ENCODE measurements at regions not wholly inside any gene's neighbourhood (a gene's known extent, or its start where the extent isn't known, plus 50 kb on each side); places are given as distances from the start of the nearest gene placed in this dataset.

- in situ Hi-C loops (cut with MboI; ENCODE audit: low pct_unique_long_range_greater_than_20kb in 2 of 9, low sequenced_read_pairs in 9 of 9, unreplicated experiment in 9 of 9): no loop called here
- Histone ChIP-seq H3K4me1 (replicated peaks in 1 of 2) (peaks cover 0 to 3% of the 10 kb centered on the region in 2 donors), H3K4me3 (no peak overlapping the region), H3K27ac (no peak overlapping the region)
- no peak for ATAC-seq (replicated peaks in 6 of 8)
- 30 to 100% (median 100%) methylated on average over 1 to 5 of the region's 5 CpGs; no CpG with 5 or more reads in 1 of the 10 experiments for WGBS, 10 experiments
Observed at GRCh38 chr6:164262348-164262747, 847.8 kb downstream of the QKI start.

- in situ Hi-C loops (cut with MboI; ENCODE audit: low pct_unique_long_range_greater_than_20kb in 2 of 9, low sequenced_read_pairs in 9 of 9, unreplicated experiment in 9 of 9): no loop called here
- ATAC-seq (replicated peaks in 6 of 8): no peak
Observed at GRCh38 chr6:164258421-164258820, 843.9 kb downstream of the QKI start.

GRCh38 chr6:164252948-164253347 lies 838.4 kb downstream of the QKI start:
- ATAC-seq (replicated peaks in 6 of 8): peak in 4 of 8 experiments; percentile 27 to 82 (median 51)
- H3K4me1 ChIP-seq (replicated peaks in 1 of 2): no peaks in the 10 kb centered on the region
- no peak overlapping the region for H3K27ac ChIP-seq
- H3K4me3 ChIP-seq: no peak overlapping the region
- in situ Hi-C loops (cut with MboI; ENCODE audit: low pct_unique_long_range_greater_than_20kb in 2 of 9, low sequenced_read_pairs in 9 of 9, unreplicated experiment in 9 of 9): no loop called here
- 0 to 65% (median 22%) methylated on average over 1 to 3 of the region's 3 CpGs; no CpG with 5 or more reads in 4 of the 10 experiments for WGBS, 10 experiments

More at GRCh38 chr6:164258421-164258820, 843.9 kb downstream of the QKI start:
- WGBS, 10 experiments: 20 to 83% (median 63%) methylated on average over 1 to 3 of the region's 3 CpGs
- Histone ChIP-seq H3K4me3 (no peak overlapping the region), H3K4me1 (replicated peaks in 1 of 2) (peaks cover 0 to 3% of the 10 kb centered on the region in 2 donors), H3K27ac (no peak overlapping the region)

- Histone ChIP-seq H3K4me1 (replicated peaks in 1 of 2) (no peaks in the 10 kb centered on the region), H3K27ac (no peak overlapping the region), H3K4me3 (no peak overlapping the region)
- ATAC-seq (replicated peaks in 6 of 8): peak in 2 of 8 experiments; percentile 54 to 67
- in situ Hi-C loops (cut with MboI; ENCODE audit: low pct_unique_long_range_greater_than_20kb in 2 of 9, low sequenced_read_pairs in 9 of 9, unreplicated experiment in 9 of 9): no loop called here
- 17 to 100% (median 100%) methylated on average over 1 of the region's 1 CpG; no CpG with 5 or more reads in 7 of the 10 experiments for WGBS, 10 experiments
Observed at GRCh38 chr6:164252291-164252690, 837.8 kb downstream of the QKI start.

GRCh38 chr6:164247106-164247505 lies 832.6 kb downstream of the QKI start:
- 20 to 100% (median 53%) methylated on average over 1 to 5 of the region's 7 CpGs; no CpG with 5 or more reads in 1 of the 10 experiments for WGBS, 10 experiments
- Histone ChIP-seq H3K4me3 (no peak overlapping the region), H3K4me1 (replicated peaks in 1 of 2) (peaks cover 2 to 8% of the 10 kb centered on the region in 2 donors), H3K27ac (no peak overlapping the region)
- ATAC-seq (replicated peaks in 6 of 8): peak in 2 of 8 experiments; percentile 34 to 80
- in situ Hi-C loops (cut with MboI; ENCODE audit: low pct_unique_long_range_greater_than_20kb in 2 of 9, low sequenced_read_pairs in 9 of 9, unreplicated experiment in 9 of 9): no loop called here

- Histone ChIP-seq H3K4me3 (no peak overlapping the region), H3K4me1 (replicated peaks in 1 of 2) (peaks cover 2 to 17% of the 10 kb centered on the region in 2 donors), H3K27ac (no peak overlapping the region)
- no peak for ATAC-seq (replicated peaks in 6 of 8)
- 33 to 100% (median 78%) methylated on average over 1 to 4 of the region's 4 CpGs; no CpG with 5 or more reads in 2 of the 10 experiments for WGBS, 10 experiments
- in situ Hi-C loops (cut with MboI; ENCODE audit: low pct_unique_long_range_greater_than_20kb in 2 of 9, low sequenced_read_pairs in 9 of 9, unreplicated experiment in 9 of 9): no loop called here
Observed at GRCh38 chr6:164246082-164246481, 831.6 kb downstream of the QKI start.

- WGBS, 10 experiments: 50 to 100% (median 93%) methylated on average over 2 to 7 of the region's 9 CpGs; no CpG with 5 or more reads in 4 of the 10 experiments
- ATAC-seq (replicated peaks in 6 of 8): peak in 3 of 8 experiments; percentile 41 to 55 (median 50)
- no peak overlapping the region for H3K4me3 ChIP-seq
- peaks cover 2 to 23% of the 10 kb centered on the region in 2 donors for H3K4me1 ChIP-seq (replicated peaks in 1 of 2)
- in situ Hi-C loops (cut with MboI; ENCODE audit: low pct_unique_long_range_greater_than_20kb in 2 of 9, low sequenced_read_pairs in 9 of 9, unreplicated experiment in 9 of 9): no loop called here
- no peak overlapping the region for H3K27ac ChIP-seq
Observed at GRCh38 chr6:164243949-164244348, 829.4 kb downstream of the QKI start.

GRCh38 chr6:164243012-164243610 lies 828.6 kb downstream of the QKI start:
- no peak overlapping the region for H3K4me3 ChIP-seq
- H3K27ac ChIP-seq: no peak overlapping the region
- WGBS, 10 experiments: 0 to 100% (median 68%) methylated on average over 1 to 5 of the region's 6 CpGs; no CpG with 5 or more reads in 2 of the 10 experiments
- ATAC-seq (replicated peaks in 6 of 8): no peak
- in situ Hi-C loops (cut with MboI; ENCODE audit: low pct_unique_long_range_greater_than_20kb in 2 of 9, low sequenced_read_pairs in 9 of 9, unreplicated experiment in 9 of 9): no loop called here
- peaks cover 2 to 23% of the 10 kb centered on the region in 2 donors for H3K4me1 ChIP-seq (replicated peaks in 1 of 2)

- H3K4me3 ChIP-seq: no peak overlapping the region
- H3K27ac ChIP-seq: no peak overlapping the region
- no peak for ATAC-seq (replicated peaks in 6 of 8)
- 0 to 100% (median 86%) methylated on average over 1 to 9 of the region's 9 CpGs; no CpG with 5 or more reads in 2 of the 10 experiments for WGBS, 10 experiments
- H3K4me1 ChIP-seq (replicated peaks in 1 of 2): peaks cover 0 to 5% of the 10 kb centered on the region in 2 donors
- in situ Hi-C loops (cut with MboI; ENCODE audit: low pct_unique_long_range_greater_than_20kb in 2 of 9, low sequenced_read_pairs in 9 of 9, unreplicated experiment in 9 of 9): no loop called here
Observed at GRCh38 chr6:164230804-164231203, 816.3 kb downstream of the QKI start.

GRCh38 chr6:164230259-164230658 lies 815.7 kb downstream of the QKI start:
- H3K4me3 ChIP-seq: no peak overlapping the region
- H3K27ac ChIP-seq: no peak overlapping the region
- WGBS, 10 experiments: 15 to 100% (median 87%) methylated on average over 2 to 6 of the region's 6 CpGs; no CpG with 5 or more reads in 1 of the 10 experiments
- peak in 1 of 8 experiments; percentile 11 for ATAC-seq (replicated peaks in 6 of 8)
- in situ Hi-C loops (cut with MboI; ENCODE audit: low pct_unique_long_range_greater_than_20kb in 2 of 9, low sequenced_read_pairs in 9 of 9, unreplicated experiment in 9 of 9): no loop called here
- H3K4me1 ChIP-seq (replicated peaks in 1 of 2): peaks cover 0 to 5% of the 10 kb centered on the region in 2 donors

- no peak overlapping the region for H3K4me3 ChIP-seq
- WGBS, 10 experiments: 29 to 97% (median 73%) methylated on average over 3 to 8 of the region's 8 CpGs; no CpG with 5 or more reads in 5 of the 10 experiments
- peak in 4 of 8 experiments; percentile 42 to 93 (median 70) for ATAC-seq (replicated peaks in 6 of 8)
- peaks cover 0 to 5% of the 10 kb centered on the region in 2 donors for H3K4me1 ChIP-seq (replicated peaks in 1 of 2)
- H3K27ac ChIP-seq: no peak overlapping the region
- in situ Hi-C loops (cut with MboI; ENCODE audit: low pct_unique_long_range_greater_than_20kb in 2 of 9, low sequenced_read_pairs in 9 of 9, unreplicated experiment in 9 of 9): no loop called here
Observed at GRCh38 chr6:164229716-164230115, 815.2 kb downstream of the QKI start.

- in situ Hi-C loops (cut with MboI; ENCODE audit: low pct_unique_long_range_greater_than_20kb in 2 of 9, low sequenced_read_pairs in 9 of 9, unreplicated experiment in 9 of 9): no loop called here
- no peak for ATAC-seq (replicated peaks in 6 of 8)
- peaks cover 0 to 5% of the 10 kb centered on the region in 2 donors for H3K4me1 ChIP-seq (replicated peaks in 1 of 2)
- H3K27ac ChIP-seq: no peak overlapping the region
- WGBS, 10 experiments: 15 to 100% (median 78%) methylated on average over 4 to 12 of the region's 17 CpGs; no CpG with 5 or more reads in 1 of the 10 experiments
- H3K4me3 ChIP-seq: no peak overlapping the region
Observed at GRCh38 chr6:164227952-164228522, 813.5 kb downstream of the QKI start.

- ATAC-seq (replicated peaks in 6 of 8): no peak
- Histone ChIP-seq H3K27ac (no peak overlapping the region), H3K4me3 (no peak overlapping the region), H3K4me1 (replicated peaks in 1 of 2) (peaks cover 9 to 16% of the 10 kb centered on the region in 2 donors)
- WGBS, 10 experiments: 47 to 99% (median 92%) methylated on average over 4 to 10 of the region's 10 CpGs
- in situ Hi-C loops (cut with MboI; ENCODE audit: low pct_unique_long_range_greater_than_20kb in 2 of 9, low sequenced_read_pairs in 9 of 9, unreplicated experiment in 9 of 9): loop anchor here in 1 of 9 experiments (25.0 kb wide), 1 partner anchor 695 kb away; no protein-coding TSS in a partner anchor
Observed at GRCh38 chr6:164216839-164217238, 802.3 kb downstream of the QKI start.
